ENCODE measurements at regions not wholly inside any gene's neighbourhood (a gene's known extent, or its start where the extent isn't known, plus 50 kb on each side); places are given as distances from the start of the nearest gene placed in this dataset.

DNA sequence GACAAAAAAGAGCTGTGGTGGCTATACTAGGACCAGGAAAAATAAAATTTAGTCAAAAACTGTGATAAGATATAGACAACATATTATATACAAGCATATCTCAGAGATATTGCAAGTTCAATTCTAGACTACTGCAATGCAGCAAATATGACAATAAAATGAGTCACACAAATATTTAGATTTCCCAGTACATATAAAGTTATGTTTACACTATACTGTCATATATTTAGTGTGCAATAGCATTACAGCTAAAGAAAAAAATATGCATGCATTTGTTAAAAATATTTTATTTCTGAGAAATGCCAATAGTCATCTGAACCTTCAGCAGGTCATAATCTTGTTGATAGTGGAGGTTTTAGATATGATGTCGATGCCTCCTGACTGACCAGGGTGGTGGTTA, 72.1 kb downstream of the AKR1C4 start:
- ATAC-seq (no peak), DNase-seq (no peak), FAIRE-seq (no peak)
- no peaks in the 10 kb centered on the region for H3K4me1 ChIP-seq
- peaks cover 0 to 5% (median 2%) of the 10 kb centered on the region in 4 donors for H3K9me3 ChIP-seq
- TF ChIP-seq, protein P1, sequence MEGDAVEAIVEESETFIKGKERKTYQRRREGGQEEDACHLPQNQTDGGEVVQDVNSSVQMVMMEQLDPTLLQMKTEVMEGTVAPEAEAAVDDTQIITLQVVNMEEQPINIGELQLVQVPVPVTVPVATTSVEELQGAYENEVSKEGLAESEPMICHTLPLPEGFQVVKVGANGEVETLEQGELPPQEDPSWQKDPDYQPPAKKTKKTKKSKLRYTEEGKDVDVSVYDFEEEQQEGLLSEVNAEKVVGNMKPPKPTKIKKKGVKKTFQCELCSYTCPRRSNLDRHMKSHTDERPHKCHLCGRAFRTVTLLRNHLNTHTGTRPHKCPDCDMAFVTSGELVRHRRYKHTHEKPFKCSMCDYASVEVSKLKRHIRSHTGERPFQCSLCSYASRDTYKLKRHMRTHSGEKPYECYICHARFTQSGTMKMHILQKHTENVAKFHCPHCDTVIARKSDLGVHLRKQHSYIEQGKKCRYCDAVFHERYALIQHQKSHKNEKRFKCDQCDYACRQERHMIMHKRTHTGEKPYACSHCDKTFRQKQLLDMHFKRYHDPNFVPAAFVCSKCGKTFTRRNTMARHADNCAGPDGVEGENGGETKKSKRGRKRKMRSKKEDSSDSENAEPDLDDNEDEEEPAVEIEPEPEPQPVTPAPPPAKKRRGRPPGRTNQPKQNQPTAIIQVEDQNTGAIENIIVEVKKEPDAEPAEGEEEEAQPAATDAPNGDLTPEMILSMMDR (IDR thresholded peaks at IDR 0.05) = no peak
- 32 to 59% methylated on average over 1 of the region's 1 CpG for WGBS, 2 donors
- no peak overlapping the region for H3K27ac ChIP-seq
- H3K27me3 ChIP-seq = no peaks in the 10 kb centered on the region
- H3K4me3 ChIP-seq = no peak overlapping the region
- intact Hi-C loops (cut with DNase I) = no loop called here
- H3K36me3 ChIP-seq = no peaks in the 10 kb centered on the region

GRCh38 chr10:5269791-5270190, 73.2 kb downstream of the AKR1C4 start:
- no peak overlapping the region for H3K27ac ChIP-seq
- peaks cover 0 to 5% (median 0%) of the 10 kb centered on the region in 4 donors for H3K9me3 ChIP-seq
- no peaks in the 10 kb centered on the region for H3K27me3 ChIP-seq
- TF ChIP-seq, protein P1 (IDR thresholded peaks at IDR 0.05) = no peak
- ATAC-seq = no peak
- DNase-seq = no peak
- no peaks in the 10 kb centered on the region for H3K4me1 ChIP-seq
- H3K36me3 ChIP-seq = no peaks in the 10 kb centered on the region
- no peak for FAIRE-seq
- intact Hi-C loops (cut with DNase I) = no loop called here
- H3K4me3 ChIP-seq = no peak overlapping the region

DNA sequence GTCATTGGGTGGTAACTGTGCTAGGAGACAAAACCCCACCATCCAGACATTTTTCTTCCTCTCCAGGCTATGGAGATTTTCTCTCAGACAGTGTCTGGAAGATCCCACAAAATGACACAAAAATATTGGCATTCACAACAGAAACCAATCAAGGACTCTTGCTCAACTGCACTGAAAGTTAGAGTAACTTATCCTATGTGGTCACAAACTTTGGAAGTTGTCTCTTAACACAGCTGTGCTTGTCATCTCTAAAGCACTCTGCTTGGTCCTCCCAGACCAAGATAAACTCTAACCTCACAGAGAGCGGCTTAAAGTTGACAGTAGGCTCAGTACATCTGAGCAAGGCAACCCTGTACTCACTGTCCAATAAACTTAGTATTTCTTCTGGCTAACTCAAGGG, 74.9 kb downstream of the AKR1C4 start:
- Histone ChIP-seq H3K4me3 (no peak overlapping the region), H3K27me3 (no peaks in the 10 kb centered on the region), H3K9me3 (peaks cover 0 to 5% (median 0%) of the 10 kb centered on the region in 4 donors), H3K4me1 (no peaks in the 10 kb centered on the region), H3K27ac (no peak overlapping the region), H3K36me3 (no peaks in the 10 kb centered on the region)
- no peak for DNase-seq
- ATAC-seq = no peak
- TF ChIP-seq, protein P1 (IDR thresholded peaks at IDR 0.05) = no peak
- WGBS, 2 donors = 85 to 91% methylated on average over 1 of the region's 1 CpG
- intact Hi-C loops (cut with DNase I) = no loop called here
- no peak for FAIRE-seq

GRCh38 chr10:5272065-5272803, 75.6 kb downstream of the AKR1C4 start:
- H3K36me3 ChIP-seq = no peaks in the 10 kb centered on the region
- no peaks in the 10 kb centered on the region for H3K4me1 ChIP-seq
- intact Hi-C loops (cut with DNase I) = no loop called here
- H3K9me3 ChIP-seq = no peaks in the 10 kb centered on the region
- H3K4me3 ChIP-seq = no peak overlapping the region
- no peaks in the 10 kb centered on the region for H3K27me3 ChIP-seq
- TF ChIP-seq, protein P1 (IDR thresholded peaks at IDR 0.05) = no peak
- FAIRE-seq = no peak
- ATAC-seq = no peak
- no peak for DNase-seq
- H3K27ac ChIP-seq = no peak overlapping the region
- 76 to 79% methylated on average over 3 of the region's 3 CpGs for WGBS, 2 donors

DNA sequence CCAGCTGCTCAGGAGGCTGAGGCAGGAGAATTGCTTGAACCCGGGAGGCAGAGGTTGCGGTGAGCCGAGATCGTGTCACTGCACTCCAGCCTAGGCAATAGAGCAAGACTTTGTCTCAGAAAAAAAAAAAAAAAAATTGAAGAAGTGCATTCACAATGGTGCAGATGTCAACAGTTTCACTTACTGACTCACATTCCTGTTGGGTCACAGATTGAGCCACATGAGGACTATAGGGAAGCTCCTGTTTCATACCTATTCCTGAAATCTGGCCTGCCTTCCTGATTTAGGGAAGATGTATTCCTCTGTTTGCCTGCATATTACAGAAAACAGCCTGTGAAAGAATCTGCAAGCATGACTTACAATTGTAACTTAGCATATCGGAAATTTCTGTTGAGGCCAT, 78.2 kb downstream of the AKR1C4 start:
- H3K9me3 ChIP-seq = no peaks in the 10 kb centered on the region
- peak in 1 of 4 donors; percentile 32 for ATAC-seq
- TF ChIP-seq, protein P1 (IDR thresholded peaks at IDR 0.05) = no peak
- FAIRE-seq = no peak
- H3K27me3 ChIP-seq = no peaks in the 10 kb centered on the region
- no peaks in the 10 kb centered on the region for H3K36me3 ChIP-seq
- intact Hi-C loops (cut with DNase I) = no loop called here
- H3K4me1 ChIP-seq = no peaks in the 10 kb centered on the region
- H3K4me3 ChIP-seq = no peak overlapping the region
- 88 to 94% methylated on average over 5 of the region's 5 CpGs for WGBS, 2 donors
- no peak overlapping the region for H3K27ac ChIP-seq
- no peak for DNase-seq
